GM23338 (cell line): ENCODE measurements at regions not wholly inside any gene's neighbourhood (a gene's known extent, or its start where the extent isn't known, plus 50 kb on each side); places are given as distances from the start of the nearest gene placed in this dataset.

Experiments used
- CREB1 ChIP-seq: fragments of 250-450 bp; sonication (Bioruptor Pico); IDR thresholded peaks from 2 replicates; pipeline ENCODE4 v1.5.0; 2020; ENCODE audit warnings: low read depth, mild to moderate bottlenecking, moderate library complexity
- CTCF ChIP-seq, 2 experiments: fragments of 200-600 bp in 1 of 2; sonication (generic) in 1 of 2; conservative IDR thresholded peaks; 2 replicates each; pipeline versions ENCODE4 v1.5.1 to v1.6.1; 2016 to 2017; ENCODE audit warnings: antibody characterized with exemption in 2 of 2, low read depth in 2 of 2, mild to moderate bottlenecking in 2 of 2, moderate library complexity in 1 of 2
- ETS1 ChIP-seq: IDR thresholded peaks from 2 replicates; pipeline ENCODE4 v1.6.1; 2016; ENCODE audit warnings: antibody characterized with exemption
- EZH2 ChIP-seq: fragments of 200-600 bp; sonication (generic); IDR thresholded peaks from one replicate; pipeline ENCODE4 v1.8.0; 2017; ENCODE audit warnings: antibody characterized with exemption, mild to moderate bottlenecking, low read depth; ENCODE audit not compliant: unreplicated experiment
- EZH2phosphoT487 ChIP-seq: fragments of 200-600 bp; sonication (generic); IDR thresholded peaks from one replicate; pipeline ENCODE4 v1.8.1; 2018; ENCODE audit warnings: antibody characterized with exemption; ENCODE audit not compliant: unreplicated experiment
- JUNB ChIP-seq: IDR thresholded peaks from one replicate; pipeline ENCODE4 v1.6.1; 2016; ENCODE audit warnings: antibody characterized with exemption; ENCODE audit not compliant: unreplicated experiment
- NANOG ChIP-seq: IDR thresholded peaks from 2 replicates; pipeline ENCODE4 v1.6.1; 2016; ENCODE audit warnings: antibody characterized with exemption, borderline replicate concordance
- POLR2AphosphoS5 ChIP-seq: IDR thresholded peaks from 2 replicates; pipeline ENCODE4 v1.6.1; 2016; ENCODE audit warnings: antibody characterized with exemption, low read depth
- STAT1 ChIP-seq: IDR thresholded peaks from one replicate; pipeline ENCODE4 v1.6.1; 2016; ENCODE audit warnings: antibody characterized with exemption; ENCODE audit not compliant: unreplicated experiment
- ZNF114 ChIP-seq: fragments of 250-450 bp; sonication (Bioruptor Pico); IDR thresholded peaks from 2 replicates; pipeline ENCODE4 v1.5.0; 2020; ENCODE audit warnings: mild to moderate bottlenecking, moderate library complexity
- ZNF331 ChIP-seq: fragments of 250-450 bp; sonication (Bioruptor Pico); IDR thresholded peaks from 2 replicates; pipeline ENCODE4 v1.5.0; 2020; ENCODE audit warnings: low read depth, mild to moderate bottlenecking, moderate library complexity
- ZNF462 ChIP-seq: fragments of 250-450 bp; sonication (Bioruptor Pico); IDR thresholded peaks from 2 replicates; pipeline ENCODE4 v1.5.0; 2020; ENCODE audit warnings: mild to moderate bottlenecking, moderate library complexity
- TF ChIP-seq, protein P1 (sequence below): IDR thresholded peaks from one replicate; pipeline ENCODE4 v1.6.1; 2018; ENCODE audit warnings: antibody characterized with exemption; ENCODE audit not compliant: unreplicated experiment

- no peak for TF ChIP-seq CTCF (conservative IDR thresholded peaks at IDR 0.05; ENCODE audit: low read depth in 2 of 2)
- no peak for TF ChIP-seq JUNB
- no peak for TF ChIP-seq POLR2AphosphoS5
- no peak for TF ChIP-seq CREB1
- no peak for TF ChIP-seq EZH2
- TF ChIP-seq EZH2phosphoT487, result no peak
- no peak for TF ChIP-seq NANOG
- TF ChIP-seq, protein P1, sequence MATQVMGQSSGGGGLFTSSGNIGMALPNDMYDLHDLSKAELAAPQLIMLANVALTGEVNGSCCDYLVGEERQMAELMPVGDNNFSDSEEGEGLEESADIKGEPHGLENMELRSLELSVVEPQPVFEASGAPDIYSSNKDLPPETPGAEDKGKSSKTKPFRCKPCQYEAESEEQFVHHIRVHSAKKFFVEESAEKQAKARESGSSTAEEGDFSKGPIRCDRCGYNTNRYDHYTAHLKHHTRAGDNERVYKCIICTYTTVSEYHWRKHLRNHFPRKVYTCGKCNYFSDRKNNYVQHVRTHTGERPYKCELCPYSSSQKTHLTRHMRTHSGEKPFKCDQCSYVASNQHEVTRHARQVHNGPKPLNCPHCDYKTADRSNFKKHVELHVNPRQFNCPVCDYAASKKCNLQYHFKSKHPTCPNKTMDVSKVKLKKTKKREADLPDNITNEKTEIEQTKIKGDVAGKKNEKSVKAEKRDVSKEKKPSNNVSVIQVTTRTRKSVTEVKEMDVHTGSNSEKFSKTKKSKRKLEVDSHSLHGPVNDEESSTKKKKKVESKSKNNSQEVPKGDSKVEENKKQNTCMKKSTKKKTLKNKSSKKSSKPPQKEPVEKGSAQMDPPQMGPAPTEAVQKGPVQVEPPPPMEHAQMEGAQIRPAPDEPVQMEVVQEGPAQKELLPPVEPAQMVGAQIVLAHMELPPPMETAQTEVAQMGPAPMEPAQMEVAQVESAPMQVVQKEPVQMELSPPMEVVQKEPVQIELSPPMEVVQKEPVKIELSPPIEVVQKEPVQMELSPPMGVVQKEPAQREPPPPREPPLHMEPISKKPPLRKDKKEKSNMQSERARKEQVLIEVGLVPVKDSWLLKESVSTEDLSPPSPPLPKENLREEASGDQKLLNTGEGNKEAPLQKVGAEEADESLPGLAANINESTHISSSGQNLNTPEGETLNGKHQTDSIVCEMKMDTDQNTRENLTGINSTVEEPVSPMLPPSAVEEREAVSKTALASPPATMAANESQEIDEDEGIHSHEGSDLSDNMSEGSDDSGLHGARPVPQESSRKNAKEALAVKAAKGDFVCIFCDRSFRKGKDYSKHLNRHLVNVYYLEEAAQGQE, result no peak
- TF ChIP-seq STAT1, result no peak
- TF ChIP-seq ZNF114, result no peak
- no peak for TF ChIP-seq ETS1
- TF ChIP-seq ZNF331 (CRISPR knock-in tag), result no peak
- TF ChIP-seq ZNF462 (CRISPR knock-in tag), result no peak
Measured at GRCh38 chr2:8427211-8427610, 254.6 kb upstream of the ID2 start.
